ENCODE measurements at regions not wholly inside any gene's neighbourhood (a gene's known extent, or its start where the extent isn't known, plus 50 kb on each side); places are given as distances from the start of the nearest gene placed in this dataset.
A peak's percentile ranks its signal among the peaks of the same experiment; 100 is the strongest.

GRCh38 chr2:207337234-207338219, 171.8 kb upstream of the KLF7 start:
- WGBS, 5 donors = 62 to 69% (median 68%) methylated on average over 6 of the region's 6 CpGs
- TF ChIP-seq, protein P1, sequence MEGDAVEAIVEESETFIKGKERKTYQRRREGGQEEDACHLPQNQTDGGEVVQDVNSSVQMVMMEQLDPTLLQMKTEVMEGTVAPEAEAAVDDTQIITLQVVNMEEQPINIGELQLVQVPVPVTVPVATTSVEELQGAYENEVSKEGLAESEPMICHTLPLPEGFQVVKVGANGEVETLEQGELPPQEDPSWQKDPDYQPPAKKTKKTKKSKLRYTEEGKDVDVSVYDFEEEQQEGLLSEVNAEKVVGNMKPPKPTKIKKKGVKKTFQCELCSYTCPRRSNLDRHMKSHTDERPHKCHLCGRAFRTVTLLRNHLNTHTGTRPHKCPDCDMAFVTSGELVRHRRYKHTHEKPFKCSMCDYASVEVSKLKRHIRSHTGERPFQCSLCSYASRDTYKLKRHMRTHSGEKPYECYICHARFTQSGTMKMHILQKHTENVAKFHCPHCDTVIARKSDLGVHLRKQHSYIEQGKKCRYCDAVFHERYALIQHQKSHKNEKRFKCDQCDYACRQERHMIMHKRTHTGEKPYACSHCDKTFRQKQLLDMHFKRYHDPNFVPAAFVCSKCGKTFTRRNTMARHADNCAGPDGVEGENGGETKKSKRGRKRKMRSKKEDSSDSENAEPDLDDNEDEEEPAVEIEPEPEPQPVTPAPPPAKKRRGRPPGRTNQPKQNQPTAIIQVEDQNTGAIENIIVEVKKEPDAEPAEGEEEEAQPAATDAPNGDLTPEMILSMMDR (IDR thresholded peaks at IDR 0.05) = no peak
- TF ChIP-seq EP300 (IDR thresholded peaks at IDR 0.05) (no peak), POLR2AphosphoS5 (IDR thresholded peaks at IDR 0.05) (no peak), POLR2A (IDR thresholded peaks at IDR 0.05) (no peak)
- Histone ChIP-seq H3K9me3 (no peaks in the 10 kb centered on the region), H3K36me3 (no peaks in the 10 kb centered on the region), H3K4me1 (peaks cover 0 to 16% (median 6%) of the 10 kb centered on the region in 4 donors), H3K4me3 (no peak overlapping the region), H3K27ac (peak overlapping the region in 2 of 5 donors; percentile 3 to 83), H3K27me3 (no peaks in the 10 kb centered on the region)
- intact Hi-C loops (cut with DNase I; ENCODE audit: low total_unique reads) = no loop called here
- no peak for DNase-seq

- WGBS, 5 donors = 74 to 84% (median 77%) methylated on average over 3 of the region's 3 CpGs
- intact Hi-C loops (cut with DNase I; ENCODE audit: low total_unique reads) = no loop called here
- no peak overlapping the region for H3K4me3 ChIP-seq
- H3K36me3 ChIP-seq = no peaks in the 10 kb centered on the region
- no peaks in the 10 kb centered on the region for H3K27me3 ChIP-seq
- H3K4me1 ChIP-seq = peaks cover 0 to 16% (median 6%) of the 10 kb centered on the region in 4 donors
- TF ChIP-seq EP300 (IDR thresholded peaks at IDR 0.05) = no peak
- TF ChIP-seq, protein P1 (IDR thresholded peaks at IDR 0.05) = no peak
- TF ChIP-seq POLR2A (IDR thresholded peaks at IDR 0.05) = no peak
- no peak for TF ChIP-seq POLR2AphosphoS5 (IDR thresholded peaks at IDR 0.05)
- DNase-seq = no peak
- H3K9me3 ChIP-seq = no peaks in the 10 kb centered on the region
- H3K27ac ChIP-seq = no peak overlapping the region
These were observed 172.5 kb upstream of the KLF7 start for GRCh38 chr2:207338220-207338607.

- WGBS, 5 donors = 40 to 64% (median 57%) methylated on average over 3 of the region's 3 CpGs
- DNase-seq = no peak
- intact Hi-C loops (cut with DNase I; ENCODE audit: low total_unique reads) = no loop called here
- Histone ChIP-seq H3K4me3 (no peak overlapping the region), H3K27ac (no peak overlapping the region), H3K4me1 (peaks cover 0 to 16% (median 6%) of the 10 kb centered on the region in 4 donors), H3K9me3 (no peaks in the 10 kb centered on the region), H3K27me3 (no peaks in the 10 kb centered on the region), H3K36me3 (no peaks in the 10 kb centered on the region)
- TF ChIP-seq POLR2A (IDR thresholded peaks at IDR 0.05) (no peak), POLR2AphosphoS5 (IDR thresholded peaks at IDR 0.05) (no peak), EP300 (IDR thresholded peaks at IDR 0.05) (no peak)
- TF ChIP-seq, protein P1 (IDR thresholded peaks at IDR 0.05) = no peak
These were observed 172.9 kb upstream of the KLF7 start for GRCh38 chr2:207338610-207339009.

DNA sequence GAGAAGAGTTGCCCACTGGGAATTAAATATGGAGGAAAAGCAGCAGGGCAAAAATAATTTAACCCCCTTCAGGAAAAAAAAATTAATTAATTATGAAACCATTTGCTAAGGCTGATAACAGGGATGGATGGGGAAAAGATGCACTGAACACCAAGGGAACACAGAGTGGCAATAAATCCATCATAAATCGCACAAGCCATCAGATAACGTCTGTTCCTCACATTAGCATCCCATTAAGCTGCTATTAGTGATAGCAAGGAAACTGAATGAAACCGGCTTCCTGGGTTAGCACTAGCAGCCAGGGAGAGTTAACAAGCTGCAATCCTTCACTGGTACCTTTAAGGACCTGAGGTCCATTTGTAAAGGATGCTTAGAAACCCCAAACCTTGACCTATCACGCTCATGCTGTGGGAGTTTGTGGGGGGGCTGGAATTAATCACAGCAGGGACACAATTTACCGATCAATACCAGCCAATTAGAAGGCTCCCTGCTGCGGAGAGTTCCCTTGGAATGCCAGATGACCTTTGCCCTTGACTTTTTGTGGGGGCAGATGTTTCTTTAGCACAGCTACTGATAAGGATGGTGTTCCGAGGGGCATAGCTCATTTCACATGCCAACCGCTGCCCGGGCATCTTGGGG, 175.5 kb upstream of the KLF7 start:
- 46 to 66% (median 48%) methylated on average over 9 of the region's 9 CpGs for WGBS, 5 donors
- intact Hi-C loops (cut with DNase I; ENCODE audit: low total_unique reads) = no loop called here

More for the DNA sequence above, 175.5 kb upstream of the KLF7 start:
- Histone ChIP-seq H3K27me3 (no peaks in the 10 kb centered on the region), H3K4me3 (no peak overlapping the region), H3K36me3 (no peaks in the 10 kb centered on the region), H3K4me1 (no peaks in the 10 kb centered on the region), H3K27ac (no peak overlapping the region), H3K9me3 (no peaks in the 10 kb centered on the region)
- no peak for DNase-seq
- TF ChIP-seq POLR2AphosphoS5 (IDR thresholded peaks at IDR 0.05) (no peak), EP300 (IDR thresholded peaks at IDR 0.05) (no peak), POLR2A (IDR thresholded peaks at IDR 0.05) (no peak)
- TF ChIP-seq, protein P1 (IDR thresholded peaks at IDR 0.05) = no peak

Measured in stomach (tissue), 8 donors.